B cell (primary cell): ENCODE measurements at regions not wholly inside any gene's neighbourhood (a gene's known extent, or its start where the extent isn't known, plus 50 kb on each side); places are given as distances from the start of the nearest gene placed in this dataset.

Experiments used
- ATAC-seq: fragments of 200-7000 bp; cut with Tn5 transposase; one replicate; pipeline ENCODE4 v1.10.0; 2021; ENCODE audit warnings: low read depth, mild to moderate bottlenecking, moderate number of reproducible peaks, moderate library complexity
- CTCF ChIA-PET: fragments of 350-600 bp; sonication (Branson Sonifier 250); formaldehyde crosslinking; loops from one replicate; lab custom pipeline; 2021; ENCODE audit warnings: antibody characterized with exemption, inconsistent platforms; lab: Charles Lee
- POLR2A ChIA-PET: fragments of 350-600 bp; sonication (Branson Sonifier 250); formaldehyde crosslinking; loops from one replicate; lab custom pipeline; 2021; ENCODE audit warnings: antibody characterized with exemption; lab: Charles Lee
- DNase-seq: peaks from one replicate; pipeline ENCODE4 v3.0.0; 2013
- H2AFZ ChIP-seq: 2 replicates; pipeline ENCODE4 v1.6.1; 2012; ENCODE audit warnings: mild to moderate bottlenecking, low read depth, low read length; ENCODE audit not compliant: insufficient read depth, poor library complexity, severe bottlenecking
- H3K27ac ChIP-seq, 2 donors: 1 replicate in 1 of 2; 2 replicates in 1 of 2; pipeline ENCODE4 v1.5.1; 2012 to 2013; ENCODE audit warnings: low read length in 2 of 2, mild to moderate bottlenecking in 2 of 2, moderate library complexity in 1 of 2
- H3K27me3 ChIP-seq, 4 experiments: fragments of 200-600 bp in 1 of 4; sonication (generic) in 1 of 4; replicated peaks in 1 of 4; 1 replicate in 2 of 4; 2 replicates in 2 of 4; pipeline versions ENCODE4 v1.6.1 to v1.7.0; 2013 to 2016; ENCODE audit warnings: low read length in 3 of 4, mild to moderate bottlenecking in 2 of 4, mixed read lengths in 1 of 4, moderate library complexity in 1 of 4; ENCODE audit not compliant: insufficient read depth in 4 of 4, control insufficient read depth in 3 of 4; ENCODE audit errors: control extremely low read depth in 1 of 4
- H3K36me3 ChIP-seq, 2 experiments: replicated peaks in 1 of 2; 1 replicate in 1 of 2; 2 replicates in 1 of 2; pipeline versions ENCODE4 v1.6.1 to v1.7.1; 2013; ENCODE audit warnings: low read length in 1 of 2; ENCODE audit not compliant: insufficient read depth in 2 of 2, control insufficient read depth in 1 of 2; ENCODE audit errors: control extremely low read depth in 1 of 2, extremely low read depth in 1 of 2
- H3K4me1 ChIP-seq, 2 donors: fragments of 200-600 bp in 1 of 2; sonication (generic) in 1 of 2; 1 replicate in 1 of 2; 2 replicates in 1 of 2; pipeline versions ENCODE4 v1.5.1 to v1.6.1; 2013 to 2017; ENCODE audit warnings: low read length in 2 of 2; ENCODE audit not compliant: control insufficient read depth in 2 of 2, insufficient read depth in 2 of 2
- H3K4me2 ChIP-seq: replicated peaks from 2 replicates; pipeline ENCODE3; 2012; ENCODE audit warnings: mild to moderate bottlenecking, low read depth, low read length; ENCODE audit not compliant: poor library complexity, severe bottlenecking
- H3K4me3 ChIP-seq, 5 experiments: fragments of 200-600 bp in 1 of 5; sonication (generic) in 1 of 5; 1 replicate in 3 of 5; 2 replicates in 2 of 5; pipeline versions ENCODE4 v1.5.1 to v1.7.0; 2011 to 2016; ENCODE audit warnings: low read length in 4 of 5, mild to moderate bottlenecking in 4 of 5, low read depth in 2 of 5, control low read depth in 1 of 5, moderate library complexity in 1 of 5; ENCODE audit not compliant: insufficient read depth in 1 of 5; ENCODE audit errors: control extremely low read depth in 1 of 5, extremely low read depth in 1 of 5
- H3K79me2 ChIP-seq: fragments of 200-600 bp; sonication (generic); one replicate; pipeline ENCODE4 v1.6.0; 2016; ENCODE audit warnings: low read length; ENCODE audit not compliant: control insufficient read depth, insufficient read depth
- H3K9ac ChIP-seq: fragments of 200-600 bp; sonication (generic); 2 replicates; pipeline ENCODE4 v1.6.1; 2017; ENCODE audit warnings: mild to moderate bottlenecking, low read length, moderate library complexity
- H3K9me3 ChIP-seq, 3 donors: one replicate each; pipeline versions ENCODE4 v1.6.1 to v1.7.1; 2013; ENCODE audit warnings: low read length in 2 of 3; ENCODE audit not compliant: control insufficient read depth in 2 of 3, insufficient read depth in 1 of 3; ENCODE audit errors: control extremely low read depth in 1 of 3
- H4K20me1 ChIP-seq: 2 replicates; pipeline ENCODE4 v1.6.0; 2012; ENCODE audit warnings: mild to moderate bottlenecking, low read length; ENCODE audit not compliant: insufficient read depth, control insufficient read depth, poor library complexity, severe bottlenecking
- H3K27ac Mint-ChIP-seq: one replicate; pipeline ENCODE4 v1.8.0; 2021; ENCODE audit warnings: mixed read lengths
- H3K27me3 Mint-ChIP-seq: one replicate; pipeline ENCODE4 v1.8.0; 2021; ENCODE audit warnings: mixed read lengths
- H3K4me1 Mint-ChIP-seq: one replicate; pipeline ENCODE4 v1.8.0; 2021; ENCODE audit warnings: mixed read lengths
- H3K4me3 Mint-ChIP-seq: one replicate; pipeline ENCODE4 v1.8.0; 2021; ENCODE audit warnings: mixed read lengths
- H3K9me3 Mint-ChIP-seq: one replicate; pipeline ENCODE4 v1.8.0; 2022; ENCODE audit warnings: mixed read lengths; ENCODE audit not compliant: insufficient read depth
- CTCF ChIP-seq: fragments of 200-600 bp; IDR thresholded peaks from one replicate; pipeline ENCODE4 v1.8.0; 2022; ENCODE audit warnings: antibody characterized with exemption, mild to moderate bottlenecking
- EZH2 ChIP-seq: IDR thresholded peaks from 2 replicates; pipeline ENCODE4 v1.6.1; 2012; ENCODE audit warnings: borderline replicate concordance, low read depth, mild to moderate bottlenecking, moderate library complexity, low read length; ENCODE audit not compliant: insufficient read depth, poor library complexity, severe bottlenecking
- WGBS: methylation state at CpG from one replicate; pipeline ENCODE4 v1.1.5; 2013; ENCODE audit warnings: missing lambda C conversion rate; ENCODE audit not compliant: insufficient coverage; 5-methylcytosine and 5-hydroxymethylcytosine counted together
- intact Hi-C: fragments of 100-400 bp; cut with micrococcal nuclease; formaldehyde crosslinking; loops from one replicate; pipeline ENCODE4 v1.10.0; 2022

DNA sequence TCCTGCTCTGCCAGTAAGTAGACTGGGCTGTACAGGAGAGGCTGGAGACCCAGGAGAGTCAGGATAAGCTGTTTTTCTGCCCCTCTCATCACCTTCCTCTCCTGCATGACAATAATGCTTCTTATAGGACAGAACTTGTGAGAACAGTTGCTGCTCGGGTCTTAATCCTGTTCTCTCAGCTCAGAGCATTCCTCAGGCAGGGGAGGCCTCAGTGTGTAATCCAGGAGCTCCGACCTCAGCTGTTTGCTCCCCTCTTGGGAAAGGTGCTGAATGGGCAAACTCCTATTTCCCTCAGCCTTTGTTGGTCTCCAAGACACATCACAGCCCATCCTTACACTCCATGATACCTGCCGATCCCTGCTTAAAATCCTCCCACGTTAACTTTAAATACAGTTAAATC lies 134.9 kb upstream of the LRFN2 start:
- no peak overlapping the region for H3K27ac ChIP-seq
- H2AFZ ChIP-seq = no peak overlapping the region
- no peak overlapping the region for H3K4me3 ChIP-seq
- H3K9ac ChIP-seq = no peak overlapping the region
- no peak overlapping the region for H3K4me3 Mint-ChIP-seq
- ATAC-seq (no peak), DNase-seq (no peak)
- H3K4me1 Mint-ChIP-seq = peaks cover 26% of the 10 kb centered on the region
- ChIA-PET POLR2A (no interaction called here), CTCF (no interaction called here)
- 81% methylated on average over 2 of the region's 4 CpGs for WGBS
- H3K27me3 Mint-ChIP-seq = no peaks in the 10 kb centered on the region
- H3K79me2 ChIP-seq = no peaks in the 10 kb centered on the region
- H3K36me3 ChIP-seq = no peaks in the 10 kb centered on the region
- no peak overlapping the region for H3K4me2 ChIP-seq
- no peaks in the 10 kb centered on the region for H4K20me1 ChIP-seq
- no peaks in the 10 kb centered on the region for H3K9me3 Mint-ChIP-seq
- TF ChIP-seq EZH2 (no peak), CTCF (no peak)
- no peak overlapping the region for H3K27ac Mint-ChIP-seq
- H3K4me1 ChIP-seq = peaks cover 18 to 26% of the 10 kb centered on the region in 2 donors
- intact Hi-C loops = no loop called here
- H3K27me3 ChIP-seq = no peaks in the 10 kb centered on the region
- no peaks in the 10 kb centered on the region for H3K9me3 ChIP-seq

- H3K9me3 ChIP-seq = no peaks in the 10 kb centered on the region
- H4K20me1 ChIP-seq = no peaks in the 10 kb centered on the region
- no peaks in the 10 kb centered on the region for H3K79me2 ChIP-seq
- ChIA-PET POLR2A (no interaction called here), CTCF (no interaction called here)
- intact Hi-C loops = no loop called here
- Mint-ChIP-seq H3K9me3 (no peaks in the 10 kb centered on the region), H3K4me3 (no peak overlapping the region), H3K27me3 (no peaks in the 10 kb centered on the region), H3K27ac (no peak overlapping the region), H3K4me1 (peaks cover 26% of the 10 kb centered on the region)
- H3K4me1 ChIP-seq = peaks cover 18 to 26% of the 10 kb centered on the region in 2 donors
- H3K9ac ChIP-seq = no peak overlapping the region
- H3K27me3 ChIP-seq = no peaks in the 10 kb centered on the region
- H3K36me3 ChIP-seq = no peaks in the 10 kb centered on the region
- DNase-seq = no peak
- TF ChIP-seq CTCF = no peak
- no peak for TF ChIP-seq EZH2
- no peak for ATAC-seq
- 73% methylated on average over 6 of the region's 7 CpGs for WGBS
- H3K4me3 ChIP-seq = no peak overlapping the region
- H2AFZ ChIP-seq = no peak overlapping the region
- no peak overlapping the region for H3K4me2 ChIP-seq
- no peak overlapping the region for H3K27ac ChIP-seq
These were observed 134.2 kb upstream of the LRFN2 start for GRCh38 chr6:40721271-40721952.
